Calu3 (cell line): ENCODE measurements at regions not wholly inside any gene's neighbourhood (a gene's known extent, or its start where the extent isn't known, plus 50 kb on each side); places are given as distances from the start of the nearest gene placed in this dataset.

Experiments used
- BruUV-seq: library from RNA; stranded (reverse); fragments of 400-500 nt; replicated peaks from 2 replicates; lab custom pipeline; 2021; lab: Mats Ljungman, UMichigan
- CTCF ChIA-PET: fragments of 300-600 bp; sonication (Branson Sonifier 250); formaldehyde crosslinking; loops from one replicate; lab custom pipeline; 2022; ENCODE audit warnings: antibody characterized with exemption; lab: Charles Lee
- DNase-seq: peaks from one replicate; pipeline ENCODE4 v3.0.0; 2022
- H3K27ac Mint-ChIP-seq: one replicate; pipeline ENCODE4 v1.8.0; 2022; ENCODE audit warnings: mixed read lengths; ENCODE audit not compliant: unreplicated experiment
- H3K27me3 Mint-ChIP-seq: one replicate; pipeline ENCODE4 v1.8.0; 2022; ENCODE audit warnings: mixed read lengths; ENCODE audit not compliant: unreplicated experiment
- H3K36me3 Mint-ChIP-seq: one replicate; pipeline ENCODE4 v1.8.0; 2022; ENCODE audit warnings: mild to moderate bottlenecking, moderate library complexity, mixed read lengths; ENCODE audit not compliant: insufficient read depth, unreplicated experiment
- H3K4me1 Mint-ChIP-seq: one replicate; pipeline ENCODE4 v1.8.0; 2022; ENCODE audit warnings: mild to moderate bottlenecking, low read depth, mixed read lengths; ENCODE audit not compliant: unreplicated experiment
- H3K4me3 Mint-ChIP-seq: one replicate; pipeline ENCODE4 v1.8.0; 2022; ENCODE audit warnings: mild to moderate bottlenecking, low read depth, moderate library complexity, mixed read lengths; ENCODE audit not compliant: unreplicated experiment
- H3K9me3 Mint-ChIP-seq: one replicate; pipeline ENCODE4 v1.8.0; 2022; ENCODE audit warnings: low read depth, mixed read lengths; ENCODE audit not compliant: unreplicated experiment
- CTCF ChIP-seq: fragments of 200-600 bp; IDR thresholded peaks from one replicate; pipeline ENCODE4 v1.8.0; 2022; ENCODE audit warnings: antibody characterized with exemption; ENCODE audit not compliant: unreplicated experiment
- intact Hi-C: fragments of 100-400 bp; cut with micrococcal nuclease; formaldehyde crosslinking; loops from one replicate; pipeline ENCODE4 v1.10.0; 2022; ENCODE audit not compliant: unreplicated experiment

GRCh38 chr4:132016703-132017350, 1132.3 kb upstream of the PCDH10 start:
- no peak overlapping the region for H3K27ac Mint-ChIP-seq
- H3K9me3 Mint-ChIP-seq, result no peaks in the 10 kb centered on the region
- CTCF ChIA-PET, result no interaction called here
- BruUV-seq, result no TSS peak
- no peaks in the 10 kb centered on the region for H3K4me1 Mint-ChIP-seq
- H3K27me3 Mint-ChIP-seq, result no peaks in the 10 kb centered on the region
- H3K4me3 Mint-ChIP-seq, result no peak overlapping the region
- no peak for DNase-seq
- no peaks in the 10 kb centered on the region for H3K36me3 Mint-ChIP-seq
- no peak for TF ChIP-seq CTCF
- intact Hi-C loops, result no loop called here

GRCh38 chr4:132026166-132026565, 1122.9 kb upstream of the PCDH10 start:
- H3K4me3 Mint-ChIP-seq, result no peak overlapping the region
- H3K36me3 Mint-ChIP-seq, result no peaks in the 10 kb centered on the region
- no peak for DNase-seq
- CTCF ChIA-PET, result no interaction called here
- no peak for TF ChIP-seq CTCF
- H3K27me3 Mint-ChIP-seq, result no peaks in the 10 kb centered on the region
- peaks cover 8% of the 10 kb centered on the region for H3K4me1 Mint-ChIP-seq
- peaks cover 2% of the 10 kb centered on the region for H3K9me3 Mint-ChIP-seq
- intact Hi-C loops, result no loop called here
- no peak overlapping the region for H3K27ac Mint-ChIP-seq
- BruUV-seq, result no TSS peak

GRCh38 chr4:132026816-132027215, 1122.3 kb upstream of the PCDH10 start:
- no TSS peak for BruUV-seq
- Mint-ChIP-seq H3K4me1 (peaks cover 8% of the 10 kb centered on the region), H3K27ac (peak overlapping the region; percentile 53), H3K4me3 (no peak overlapping the region), H3K9me3 (peaks cover 2% of the 10 kb centered on the region), H3K36me3 (no peaks in the 10 kb centered on the region), H3K27me3 (no peaks in the 10 kb centered on the region)
- DNase-seq, result no peak
- TF ChIP-seq CTCF, result no peak
- intact Hi-C loops, result no loop called here
- CTCF ChIA-PET, result no interaction called here

- no TSS peak for BruUV-seq
- intact Hi-C loops, result no loop called here
- Mint-ChIP-seq H3K36me3 (no peaks in the 10 kb centered on the region), H3K4me3 (no peak overlapping the region), H3K27ac (no peak overlapping the region), H3K4me1 (no peaks in the 10 kb centered on the region), H3K9me3 (no peaks in the 10 kb centered on the region), H3K27me3 (no peaks in the 10 kb centered on the region)
- no peak for DNase-seq
- CTCF ChIA-PET, result no interaction called here
- TF ChIP-seq CTCF, result no peak
Measured at GRCh38 chr4:132056496-132056895, 1092.6 kb upstream of the PCDH10 start.
